OCI-LY3 (cell line): ENCODE measurements at regions not wholly inside any gene's neighbourhood (a gene's known extent, or its start where the extent isn't known, plus 50 kb on each side); places are given as distances from the start of the nearest gene placed in this dataset.
"Not testable (repeated sequence)": the region's sequence is repeated elsewhere in the genome, so short reads cannot be mapped to it uniquely, and the experiment has no call there.

Experiments
- H2AFZ ChIP-seq: fragments of 200-600, 300-600 bp; shearing (Covaris generic); 2 replicates; pipeline ENCODE4 v1.6.0; 2014; ENCODE audit warnings: antibody characterized with exemption, low read depth, low read length
- H3K27ac ChIP-seq: fragments of 200-600, 300-600 bp; sonication (generic); 2 replicates; pipeline ENCODE4 v1.5.1; 2014; ENCODE audit warnings: mild to moderate bottlenecking, low read length, moderate library complexity, mixed read lengths
- H3K27me3 ChIP-seq: fragments of 200-600, 300-600 bp; sonication (generic); 2 replicates; pipeline ENCODE4 v1.6.1; 2014; ENCODE audit warnings: low read depth, low read length, mixed read lengths
- H3K36me3 ChIP-seq: fragments of 200-600, 300-600 bp; sonication (generic); replicated peaks from 2 replicates; pipeline ENCODE3; 2014; ENCODE audit warnings: low read depth, low read length, mixed read lengths
- H3K4me1 ChIP-seq: fragments of 300-600, 200-600 bp; sonication (generic); 2 replicates; pipeline ENCODE4 v1.6.1; 2014; ENCODE audit warnings: low read length, mixed read lengths
- H3K4me2 ChIP-seq: fragments of 200-600, 300-600 bp; sonication (generic); 2 replicates; pipeline ENCODE4 v1.6.1; 2014; ENCODE audit warnings: low read length, mixed read lengths
- H3K4me3 ChIP-seq: fragments of 300-600, 200-600 bp; sonication (generic); 2 replicates; pipeline ENCODE4 v1.5.1; 2014; ENCODE audit warnings: antibody characterized with exemption, mild to moderate bottlenecking, low read length, moderate library complexity
- H3K79me2 ChIP-seq: fragments of 300-600, 200-600 bp; shearing (Covaris generic); 2 replicates; pipeline ENCODE4 v1.6.1; 2014; ENCODE audit warnings: mild to moderate bottlenecking, low read length, mixed read lengths
- H3K9ac ChIP-seq: fragments of 300-600, 200-600 bp; shearing (Covaris generic); 2 replicates; pipeline ENCODE4 v1.6.0; 2014; ENCODE audit warnings: mild to moderate bottlenecking, low read length, moderate library complexity
- H3K9me3 ChIP-seq: fragments of 200-600, 300-600 bp; shearing (Covaris generic); 2 replicates; pipeline ENCODE4 v1.6.1; 2014; ENCODE audit warnings: low read length, mixed read lengths; ENCODE audit not compliant: insufficient read depth
- H4K20me1 ChIP-seq: fragments of 200-600, 300-600 bp; sonication (generic); 2 replicates; pipeline ENCODE4 v1.6.1; 2016; ENCODE audit warnings: low read length, mixed read lengths; ENCODE audit not compliant: insufficient read depth
- CTCF ChIP-seq: fragments of 200-600, 300-600 bp; sonication (generic); IDR thresholded peaks from 2 replicates; pipeline ENCODE4 v1.5.1; 2014; ENCODE audit warnings: antibody characterized with exemption, low read length, low read depth
- EZH2phosphoT487 ChIP-seq: fragments of 200-600 bp; shearing (Covaris generic); IDR thresholded peaks from 2 replicates; pipeline ENCODE4 v1.6.1; 2018; ENCODE audit warnings: antibody characterized with exemption, mixed run types, low read depth

GRCh38 chr16:8083560-8083959, 506.8 kb downstream of the TMEM114 start:
- Histone ChIP-seq H3K36me3 (no peaks in the 10 kb centered on the region), H3K79me2 (no peaks in the 10 kb centered on the region)
- no peak for TF ChIP-seq CTCF
- TF ChIP-seq EZH2phosphoT487, result no peak

GRCh38 chr16:8080817-8081216, 509.5 kb downstream of the TMEM114 start:
- no peaks in the 10 kb centered on the region for H3K79me2 ChIP-seq
- H4K20me1 ChIP-seq, result no peaks in the 10 kb centered on the region
- H3K4me2 ChIP-seq, result no peak overlapping the region
- no peak overlapping the region for H2AFZ ChIP-seq
- H3K9ac ChIP-seq, result no peak overlapping the region
- TF ChIP-seq CTCF (no peak), EZH2phosphoT487 (no peak)
- H3K27me3 ChIP-seq, result no peaks in the 10 kb centered on the region
- H3K4me1 ChIP-seq, result no peaks in the 10 kb centered on the region
- H3K36me3 ChIP-seq, result no peaks in the 10 kb centered on the region
- no peak overlapping the region for H3K4me3 ChIP-seq
- no peak overlapping the region for H3K27ac ChIP-seq
- H3K9me3 ChIP-seq, result no peaks in the 10 kb centered on the region

More at GRCh38 chr16:8083560-8083959, 506.8 kb downstream of the TMEM114 start:
- no peak overlapping the region for H3K4me3 ChIP-seq
- no peaks in the 10 kb centered on the region for H4K20me1 ChIP-seq
- no peaks in the 10 kb centered on the region for H3K27me3 ChIP-seq
- H3K27ac ChIP-seq, result no peak overlapping the region
- no peak overlapping the region for H3K9ac ChIP-seq
- no peaks in the 10 kb centered on the region for H3K9me3 ChIP-seq
- no peak overlapping the region for H3K4me2 ChIP-seq
- no peak overlapping the region for H2AFZ ChIP-seq
- no peaks in the 10 kb centered on the region for H3K4me1 ChIP-seq

- no peaks in the 10 kb centered on the region for H3K9me3 ChIP-seq
- no peaks in the 10 kb centered on the region for H4K20me1 ChIP-seq
- no peak overlapping the region for H3K4me2 ChIP-seq
- TF ChIP-seq EZH2phosphoT487 (no peak), CTCF (no peak)
- no peak overlapping the region for H2AFZ ChIP-seq
- no peaks in the 10 kb centered on the region for H3K79me2 ChIP-seq
- H3K9ac ChIP-seq, result no peak overlapping the region
- no peaks in the 10 kb centered on the region for H3K36me3 ChIP-seq
- no peaks in the 10 kb centered on the region for H3K27me3 ChIP-seq
- H3K27ac ChIP-seq, result no peak overlapping the region
- no peak overlapping the region for H3K4me3 ChIP-seq
- no peaks in the 10 kb centered on the region for H3K4me1 ChIP-seq
These were observed 515.0 kb downstream of the TMEM114 start for GRCh38 chr16:8075271-8075670.

DNA sequence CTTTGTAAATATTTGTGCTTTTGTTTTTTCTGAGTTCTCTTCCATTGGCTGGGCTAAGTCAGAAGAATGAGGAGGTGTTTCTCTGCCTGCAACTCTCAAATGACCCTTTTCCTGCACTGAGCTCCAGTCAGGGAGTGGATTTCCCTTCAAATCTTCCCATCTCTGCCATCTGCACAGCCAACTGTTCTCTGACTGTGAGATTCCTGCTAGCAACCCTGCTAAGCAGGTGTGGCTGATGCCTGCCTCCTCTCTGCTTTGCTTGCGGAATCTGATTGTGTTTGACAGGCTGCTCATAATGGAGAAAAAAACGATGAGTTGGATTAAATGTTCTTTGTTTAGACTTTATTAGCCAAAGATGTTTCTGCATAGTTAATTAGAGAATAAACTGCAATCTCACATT, 519.8 kb downstream of the TMEM114 start:
- Histone ChIP-seq H3K27ac (no peak overlapping the region), H3K9ac (no peak overlapping the region), H3K9me3 (no peaks in the 10 kb centered on the region), H3K4me3 (no peak overlapping the region), H3K27me3 (no peaks in the 10 kb centered on the region), H4K20me1 (no peaks in the 10 kb centered on the region), H2AFZ (no peak overlapping the region), H3K4me1 (no peaks in the 10 kb centered on the region), H3K4me2 (no peak overlapping the region), H3K36me3 (no peaks in the 10 kb centered on the region), H3K79me2 (no peaks in the 10 kb centered on the region)
- TF ChIP-seq EZH2phosphoT487 (no peak), CTCF (no peak)

DNA sequence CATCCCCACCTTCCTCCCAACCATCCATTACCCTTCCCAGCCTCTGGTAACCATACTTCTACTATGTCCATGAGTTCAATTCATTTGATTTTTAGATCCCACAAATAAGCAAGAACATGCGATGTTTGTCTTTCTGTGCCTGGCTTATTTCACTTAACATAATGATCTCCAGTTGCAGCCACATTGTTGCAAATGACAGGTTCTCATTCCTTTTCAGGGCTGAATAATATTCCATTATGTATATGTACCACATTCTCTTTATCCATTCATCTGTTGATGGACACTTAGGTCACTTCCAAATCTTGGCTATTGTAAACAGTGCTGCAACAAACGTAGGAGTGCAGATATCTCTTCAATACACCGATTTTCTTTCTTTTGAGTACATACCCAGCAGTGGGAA, 522.1 kb downstream of the TMEM114 start:
- H2AFZ ChIP-seq, H3K9me3 ChIP-seq, H3K27ac ChIP-seq, H3K36me3 ChIP-seq, H3K4me2 ChIP-seq, H3K9ac ChIP-seq, H3K27me3 ChIP-seq, H3K4me1 ChIP-seq, H4K20me1 ChIP-seq, H3K4me3 ChIP-seq, H3K79me2 ChIP-seq: not testable (repeated sequence)
